ENCODE measurements at regions not wholly inside any gene's neighbourhood (a gene's known extent, or its start where the extent isn't known, plus 50 kb on each side); places are given as distances from the start of the nearest gene placed in this dataset.
"Not testable (repeated sequence)": the region's sequence is repeated elsewhere in the genome, so short reads cannot be mapped to it uniquely, and the experiment has no call there.

DNA sequence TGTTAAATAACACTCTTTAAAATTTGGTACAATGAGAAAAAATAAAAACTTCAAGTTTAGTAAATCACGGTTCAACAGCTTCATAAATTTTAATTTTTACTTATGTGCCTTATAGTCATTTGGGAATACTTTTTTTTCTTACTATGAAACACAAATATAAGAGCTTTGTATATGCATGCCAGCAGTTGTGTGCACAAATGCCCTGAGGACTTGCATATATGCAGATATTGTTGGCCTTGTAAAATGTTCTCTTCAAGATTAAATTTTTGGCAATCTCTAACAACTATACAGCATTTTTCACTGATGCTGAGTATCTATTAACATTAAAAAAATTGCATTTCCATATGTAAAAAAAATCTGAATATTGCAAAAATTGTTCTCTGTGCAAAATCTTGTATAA, 458.7 kb upstream of the BRINP3 start:
- Histone ChIP-seq H3K4me2 (no peak overlapping the region), H3K9me2 (replicated peaks; ENCODE audit: insufficient read depth) (no peaks in the 10 kb centered on the region), H3K4me1 (ENCODE audit: insufficient read depth) (no peaks in the 10 kb centered on the region), H3K36me3 (replicated peaks; ENCODE audit: insufficient read depth, low read depth) (no peaks in the 10 kb centered on the region), H3K4me3 (no peak overlapping the region), H3K9me3 (ENCODE audit: low read depth) (no peaks in the 10 kb centered on the region), H3K79me2 (no peaks in the 10 kb centered on the region), H3K27me3 (no peaks in the 10 kb centered on the region), H4K20me1 (ENCODE audit: insufficient read depth, poor library complexity, severe bottlenecking) (no peaks in the 10 kb centered on the region), H2AFZ (no peak overlapping the region), H3K27ac (no peak overlapping the region)
- DNase-seq (ENCODE audit: low spot score), result no peak
- WGBS (ENCODE audit: low lambda C conversion rate, missing lambda C conversion rate), result 94% methylated on average over 1 of the region's 1 CpG
- no peak for TF ChIP-seq EZH2phosphoT487 (IDR thresholded peaks at IDR 0.05; ENCODE audit: low read depth, severe bottlenecking, unreplicated experiment)
- no peak for TF ChIP-seq EZH2 (IDR thresholded peaks at IDR 0.05; ENCODE audit: borderline replicate concordance)
- TF ChIP-seq, protein P1, sequence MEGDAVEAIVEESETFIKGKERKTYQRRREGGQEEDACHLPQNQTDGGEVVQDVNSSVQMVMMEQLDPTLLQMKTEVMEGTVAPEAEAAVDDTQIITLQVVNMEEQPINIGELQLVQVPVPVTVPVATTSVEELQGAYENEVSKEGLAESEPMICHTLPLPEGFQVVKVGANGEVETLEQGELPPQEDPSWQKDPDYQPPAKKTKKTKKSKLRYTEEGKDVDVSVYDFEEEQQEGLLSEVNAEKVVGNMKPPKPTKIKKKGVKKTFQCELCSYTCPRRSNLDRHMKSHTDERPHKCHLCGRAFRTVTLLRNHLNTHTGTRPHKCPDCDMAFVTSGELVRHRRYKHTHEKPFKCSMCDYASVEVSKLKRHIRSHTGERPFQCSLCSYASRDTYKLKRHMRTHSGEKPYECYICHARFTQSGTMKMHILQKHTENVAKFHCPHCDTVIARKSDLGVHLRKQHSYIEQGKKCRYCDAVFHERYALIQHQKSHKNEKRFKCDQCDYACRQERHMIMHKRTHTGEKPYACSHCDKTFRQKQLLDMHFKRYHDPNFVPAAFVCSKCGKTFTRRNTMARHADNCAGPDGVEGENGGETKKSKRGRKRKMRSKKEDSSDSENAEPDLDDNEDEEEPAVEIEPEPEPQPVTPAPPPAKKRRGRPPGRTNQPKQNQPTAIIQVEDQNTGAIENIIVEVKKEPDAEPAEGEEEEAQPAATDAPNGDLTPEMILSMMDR (IDR thresholded peaks at IDR 0.05; ENCODE audit: poor library complexity), result no peak

DNA sequence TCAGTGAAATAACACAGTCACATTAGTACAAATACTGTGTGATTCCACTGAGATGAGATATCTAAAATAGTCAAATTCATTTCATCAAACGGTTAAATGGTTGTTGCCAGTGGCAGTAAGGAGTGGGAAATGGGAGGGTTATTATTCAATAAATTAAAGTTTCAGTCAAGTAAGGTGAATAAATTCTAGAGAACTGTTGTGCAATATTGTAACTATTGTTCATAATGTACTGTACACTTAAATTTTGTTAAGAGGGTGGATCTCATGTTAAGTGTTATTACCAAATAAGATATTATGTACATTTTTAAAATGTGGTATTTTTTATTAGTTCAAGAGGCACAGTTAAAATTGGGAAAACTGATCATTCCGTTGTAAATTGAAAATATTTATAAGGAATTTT, 463.3 kb upstream of the BRINP3 start:
- no peak overlapping the region for H2AFZ ChIP-seq
- no peak for DNase-seq (ENCODE audit: low spot score)
- TF ChIP-seq, protein P1 (IDR thresholded peaks at IDR 0.05; ENCODE audit: poor library complexity), result no peak
- TF ChIP-seq EZH2 (IDR thresholded peaks at IDR 0.05; ENCODE audit: borderline replicate concordance) (no peak), EZH2phosphoT487 (IDR thresholded peaks at IDR 0.05; ENCODE audit: low read depth, severe bottlenecking, unreplicated experiment) (no peak)
- H3K4me2 ChIP-seq, result no peak overlapping the region
- H3K9me2 ChIP-seq (replicated peaks; ENCODE audit: insufficient read depth), result no peaks in the 10 kb centered on the region
- H3K4me1 ChIP-seq (ENCODE audit: insufficient read depth), result no peaks in the 10 kb centered on the region
- H3K36me3 ChIP-seq (replicated peaks; ENCODE audit: insufficient read depth, low read depth), result no peaks in the 10 kb centered on the region
- no peaks in the 10 kb centered on the region for H3K27me3 ChIP-seq
- no peaks in the 10 kb centered on the region for H3K79me2 ChIP-seq
- no peaks in the 10 kb centered on the region for H4K20me1 ChIP-seq (ENCODE audit: insufficient read depth, poor library complexity, severe bottlenecking)
- WGBS (ENCODE audit: low lambda C conversion rate, missing lambda C conversion rate), result 87% methylated on average over 2 of the region's 2 CpGs
- no peak overlapping the region for H3K27ac ChIP-seq
- H3K9me3 ChIP-seq (ENCODE audit: low read depth), result no peaks in the 10 kb centered on the region
- no peak overlapping the region for H3K4me3 ChIP-seq

DNA sequence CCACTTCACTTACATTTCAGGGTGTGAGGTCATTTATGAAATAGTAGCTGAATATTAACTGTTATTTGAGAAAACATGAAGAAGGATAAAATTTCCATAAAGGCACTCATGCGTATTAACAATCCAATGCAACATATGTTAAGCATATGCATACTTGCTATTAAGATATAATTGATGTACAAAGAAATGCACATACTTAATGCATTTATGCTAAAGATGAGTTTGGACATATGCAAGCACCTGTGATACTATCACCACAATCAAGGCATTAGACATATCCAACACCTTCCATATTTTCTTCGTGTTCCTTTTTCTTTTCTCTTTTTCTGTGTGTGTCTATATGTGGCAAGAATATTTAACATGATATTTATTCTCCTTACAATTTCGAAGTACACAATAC, 464.8 kb upstream of the BRINP3 start:
- no peak overlapping the region for H3K27ac ChIP-seq
- no peak overlapping the region for H3K4me2 ChIP-seq
- H3K9me3 ChIP-seq (ENCODE audit: low read depth), result no peaks in the 10 kb centered on the region
- H4K20me1 ChIP-seq (ENCODE audit: insufficient read depth, poor library complexity, severe bottlenecking), result no peaks in the 10 kb centered on the region
- no peak for DNase-seq (ENCODE audit: low spot score)
- TF ChIP-seq EZH2phosphoT487 (IDR thresholded peaks at IDR 0.05; ENCODE audit: low read depth, severe bottlenecking, unreplicated experiment) (no peak), EZH2 (IDR thresholded peaks at IDR 0.05; ENCODE audit: borderline replicate concordance) (no peak)
- TF ChIP-seq, protein P1 (IDR thresholded peaks at IDR 0.05; ENCODE audit: poor library complexity), result no peak
- H2AFZ ChIP-seq, result no peak overlapping the region
- H3K4me3 ChIP-seq, result no peak overlapping the region
- H3K36me3 ChIP-seq (replicated peaks; ENCODE audit: insufficient read depth, low read depth), result no peaks in the 10 kb centered on the region
- H3K27me3 ChIP-seq, result no peaks in the 10 kb centered on the region
- 88% methylated on average over 3 of the region's 3 CpGs for WGBS (ENCODE audit: low lambda C conversion rate, missing lambda C conversion rate)
- H3K79me2 ChIP-seq, result no peaks in the 10 kb centered on the region
- no peaks in the 10 kb centered on the region for H3K9me2 ChIP-seq (replicated peaks; ENCODE audit: insufficient read depth)
- no peaks in the 10 kb centered on the region for H3K4me1 ChIP-seq (ENCODE audit: insufficient read depth)

DNA sequence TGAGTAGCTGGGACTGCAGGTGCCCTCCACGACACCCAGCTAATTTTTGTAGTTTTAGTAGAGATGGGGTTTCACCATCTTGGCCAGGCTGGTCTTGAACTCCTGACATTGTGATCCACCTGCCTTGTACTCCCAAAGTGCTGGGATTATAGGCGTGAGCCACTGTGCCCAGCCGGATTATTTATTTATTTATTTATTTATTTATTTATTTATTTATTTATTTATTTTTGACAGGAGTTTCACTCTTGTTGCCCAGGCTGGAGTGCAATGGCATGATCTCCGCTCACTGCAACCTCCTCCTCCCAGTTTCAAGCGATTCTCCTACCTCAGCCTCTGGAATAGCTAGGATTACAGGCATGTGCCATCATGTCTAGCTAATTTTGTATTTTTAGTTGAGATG, 466.1 kb upstream of the BRINP3 start:
- not testable (repeated sequence) for H3K4me1 ChIP-seq (ENCODE audit: insufficient read depth); H3K36me3 ChIP-seq (replicated peaks; ENCODE audit: insufficient read depth, low read depth)
- WGBS (ENCODE audit: low lambda C conversion rate, missing lambda C conversion rate), result 94% methylated on average over 5 of the region's 5 CpGs

More for the DNA sequence above, 466.1 kb upstream of the BRINP3 start:
- not testable (repeated sequence) for H3K4me3 ChIP-seq; H2AFZ ChIP-seq; H3K27ac ChIP-seq; H3K4me2 ChIP-seq; DNase-seq (ENCODE audit: low spot score); H3K79me2 ChIP-seq; H3K9me3 ChIP-seq (ENCODE audit: low read depth); H3K27me3 ChIP-seq; H4K20me1 ChIP-seq (ENCODE audit: insufficient read depth, poor library complexity, severe bottlenecking); H3K9me2 ChIP-seq (replicated peaks; ENCODE audit: insufficient read depth)
